Fibroblast of lung (primary cell): ENCODE measurements at regions not wholly inside any gene's neighbourhood (a gene's known extent, or its start where the extent isn't known, plus 50 kb on each side); places are given as distances from the start of the nearest gene placed in this dataset.
A peak's percentile ranks its signal among the peaks of the same experiment; 100 is the strongest.

Experiments used
- DNase-seq, 2 donors: peaks; one replicate each; pipeline versions ENCODE4 v3.0.0 to v3.0.0-alpha.2; 2010; ENCODE audit warnings: low read depth in 2 of 2
- H2AFZ ChIP-seq: 2 replicates; pipeline ENCODE4 v1.5.1; 2012; ENCODE audit warnings: low read length, control low read depth, inconsistent platforms
- H3K27ac ChIP-seq: 2 replicates; pipeline ENCODE4 v1.5.1; 2011; ENCODE audit warnings: low read length, control low read depth; ENCODE audit not compliant: insufficient read depth
- H3K27me3 ChIP-seq: 2 replicates; pipeline ENCODE4 v1.5.1; 2011; ENCODE audit warnings: mild to moderate bottlenecking, low read length; ENCODE audit not compliant: control insufficient read depth, insufficient read depth
- H3K36me3 ChIP-seq: 2 replicates; pipeline ENCODE4 v1.5.1; 2011; ENCODE audit warnings: low read length; ENCODE audit not compliant: control insufficient read depth, insufficient read depth
- H3K4me1 ChIP-seq: 2 replicates; pipeline ENCODE4 v1.5.1; 2011; ENCODE audit warnings: low read length; ENCODE audit not compliant: control insufficient read depth, insufficient read depth; ENCODE audit errors: extremely low read depth
- H3K4me2 ChIP-seq: 2 replicates; pipeline ENCODE4 v1.5.1; 2011; ENCODE audit warnings: low read length, control low read depth; ENCODE audit not compliant: insufficient read depth; ENCODE audit errors: extremely low read depth
- H3K4me3 ChIP-seq, 4 experiments: fragments of 200-600 bp in 1 of 4; sonication (generic) in 1 of 4; replicated peaks in 1 of 4; 2 replicates each; pipeline ENCODE4 v1.5.1; 2011 to 2016; ENCODE audit warnings: low read length in 4 of 4, low read depth in 3 of 4, mild to moderate bottlenecking in 3 of 4, control low read depth in 2 of 4, inconsistent platforms in 1 of 4, mixed read lengths in 1 of 4; ENCODE audit not compliant: insufficient read depth in 1 of 4; ENCODE audit errors: control extremely low read depth in 1 of 4
- H3K79me2 ChIP-seq: 2 replicates; pipeline ENCODE4 v1.5.1; 2012; ENCODE audit warnings: mild to moderate bottlenecking, low read length, inconsistent platforms; ENCODE audit not compliant: control insufficient read depth, insufficient read depth
- H3K9ac ChIP-seq: 2 replicates; pipeline ENCODE4 v1.5.1; 2011; ENCODE audit warnings: mild to moderate bottlenecking, low read length, control low read depth; ENCODE audit not compliant: insufficient read depth
- H3K9me3 ChIP-seq: 2 replicates; pipeline ENCODE4 v1.5.1; 2012; ENCODE audit warnings: low read depth, low read length; ENCODE audit not compliant: control insufficient read depth, insufficient read depth
- H4K20me1 ChIP-seq: 2 replicates; pipeline ENCODE4 v1.5.1; 2011; ENCODE audit warnings: low read length; ENCODE audit not compliant: control insufficient read depth, insufficient read depth; ENCODE audit errors: extremely low read depth
- EZH2 ChIP-seq: IDR thresholded peaks from 2 replicates; pipeline ENCODE4 v1.5.1; 2012; ENCODE audit warnings: low read length, control low read depth, mild to moderate bottlenecking; ENCODE audit errors: missing control alignments
- TF ChIP-seq, protein P1 (sequence below), 2 donors: IDR thresholded peaks in 1 of 2; conservative IDR thresholded peaks in 1 of 2; 1 replicate in 1 of 2; 2 replicates in 1 of 2; pipeline ENCODE4 v1.5.1; 2011 to 2012; ENCODE audit warnings: low read length in 2 of 2, control low read depth in 1 of 2, inconsistent platforms in 1 of 2, low read depth in 1 of 2, mild to moderate bottlenecking in 1 of 2

DNA sequence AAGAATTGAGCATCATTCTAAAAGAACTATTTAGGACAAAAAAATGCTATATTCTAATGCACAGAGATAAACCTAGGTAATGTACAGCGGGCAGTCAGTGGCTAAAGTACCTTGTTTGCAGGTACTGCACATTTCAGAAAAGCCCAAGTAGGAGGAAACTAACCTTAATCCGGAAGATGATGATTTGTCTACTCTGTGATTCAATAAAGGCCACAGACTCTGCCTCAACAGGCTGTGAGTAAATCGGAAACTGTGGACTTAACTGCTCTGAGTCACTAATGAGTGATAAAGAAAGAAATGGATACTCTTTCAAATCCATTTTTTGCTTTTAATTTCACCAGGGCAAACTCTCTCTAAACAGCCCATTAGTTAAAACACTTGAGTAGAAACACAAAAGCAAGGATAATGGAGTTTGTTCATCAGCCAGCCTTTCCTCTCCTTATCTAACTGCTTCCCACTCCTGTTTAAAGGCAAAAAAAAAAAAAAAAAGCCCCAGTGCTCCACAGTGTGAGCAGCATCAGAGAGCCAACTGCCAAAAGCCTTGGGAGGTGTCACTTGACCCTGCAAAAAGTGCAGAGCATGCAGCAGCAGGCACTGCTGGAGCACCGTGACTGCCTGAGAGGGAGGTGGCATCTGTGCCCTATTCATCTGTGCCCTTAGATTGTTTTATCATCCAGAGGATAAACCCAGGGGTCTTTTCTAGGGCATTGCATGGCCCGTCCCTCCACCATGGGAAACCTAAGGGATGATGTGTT, 187.7 kb downstream of the SATB1 start:
- no peak for TF ChIP-seq EZH2
- TF ChIP-seq, protein P1, sequence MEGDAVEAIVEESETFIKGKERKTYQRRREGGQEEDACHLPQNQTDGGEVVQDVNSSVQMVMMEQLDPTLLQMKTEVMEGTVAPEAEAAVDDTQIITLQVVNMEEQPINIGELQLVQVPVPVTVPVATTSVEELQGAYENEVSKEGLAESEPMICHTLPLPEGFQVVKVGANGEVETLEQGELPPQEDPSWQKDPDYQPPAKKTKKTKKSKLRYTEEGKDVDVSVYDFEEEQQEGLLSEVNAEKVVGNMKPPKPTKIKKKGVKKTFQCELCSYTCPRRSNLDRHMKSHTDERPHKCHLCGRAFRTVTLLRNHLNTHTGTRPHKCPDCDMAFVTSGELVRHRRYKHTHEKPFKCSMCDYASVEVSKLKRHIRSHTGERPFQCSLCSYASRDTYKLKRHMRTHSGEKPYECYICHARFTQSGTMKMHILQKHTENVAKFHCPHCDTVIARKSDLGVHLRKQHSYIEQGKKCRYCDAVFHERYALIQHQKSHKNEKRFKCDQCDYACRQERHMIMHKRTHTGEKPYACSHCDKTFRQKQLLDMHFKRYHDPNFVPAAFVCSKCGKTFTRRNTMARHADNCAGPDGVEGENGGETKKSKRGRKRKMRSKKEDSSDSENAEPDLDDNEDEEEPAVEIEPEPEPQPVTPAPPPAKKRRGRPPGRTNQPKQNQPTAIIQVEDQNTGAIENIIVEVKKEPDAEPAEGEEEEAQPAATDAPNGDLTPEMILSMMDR (conservative IDR thresholded peaks at IDR 0.05 in 1 of 2, IDR thresholded peaks at IDR 0.05 in 1 of 2; ENCODE audit: low read depth in 1 of 2, low read length in 2 of 2) = no peak
- Histone ChIP-seq H3K4me3 (no peak overlapping the region), H4K20me1 (no peaks in the 10 kb centered on the region), H3K27me3 (no peaks in the 10 kb centered on the region), H2AFZ (no peak overlapping the region), H3K9me3 (no peaks in the 10 kb centered on the region), H3K27ac (no peak overlapping the region), H3K4me1 (no peaks in the 10 kb centered on the region), H3K9ac (no peak overlapping the region), H3K4me2 (no peak overlapping the region), H3K36me3 (no peaks in the 10 kb centered on the region), H3K79me2 (no peaks in the 10 kb centered on the region)
- peak; percentile 17 to 85 for DNase-seq

DNA sequence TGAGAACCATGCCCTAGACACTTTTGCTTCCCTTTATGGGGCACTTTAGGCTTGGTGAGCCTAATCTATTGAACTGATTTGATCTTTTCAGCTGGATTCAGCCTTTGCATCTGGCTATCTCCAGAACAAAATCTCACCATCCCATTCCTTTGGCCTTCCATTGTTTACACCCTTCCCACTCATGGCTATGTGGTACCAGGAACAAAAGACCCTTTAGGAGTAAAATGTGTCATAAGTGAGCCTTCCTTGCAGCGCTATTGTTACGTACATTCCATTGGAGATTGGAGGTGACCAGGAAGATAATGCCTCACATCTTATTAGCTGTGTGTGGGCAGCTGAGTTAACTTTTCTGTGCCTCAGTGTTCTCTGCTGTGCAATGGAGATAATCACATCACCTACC, 188.4 kb downstream of the SATB1 start:
- Histone ChIP-seq H3K27me3 (no peaks in the 10 kb centered on the region), H3K9me3 (no peaks in the 10 kb centered on the region), H3K9ac (no peak overlapping the region), H3K4me2 (no peak overlapping the region), H2AFZ (no peak overlapping the region), H3K36me3 (no peaks in the 10 kb centered on the region), H3K4me3 (no peak overlapping the region), H3K4me1 (no peaks in the 10 kb centered on the region), H3K27ac (no peak overlapping the region), H4K20me1 (no peaks in the 10 kb centered on the region), H3K79me2 (no peaks in the 10 kb centered on the region)
- no peak for DNase-seq
- TF ChIP-seq, protein P1 (conservative IDR thresholded peaks at IDR 0.05 in 1 of 2, IDR thresholded peaks at IDR 0.05 in 1 of 2; ENCODE audit: low read depth in 1 of 2, low read length in 2 of 2) = no peak
- TF ChIP-seq EZH2 = no peak

DNA sequence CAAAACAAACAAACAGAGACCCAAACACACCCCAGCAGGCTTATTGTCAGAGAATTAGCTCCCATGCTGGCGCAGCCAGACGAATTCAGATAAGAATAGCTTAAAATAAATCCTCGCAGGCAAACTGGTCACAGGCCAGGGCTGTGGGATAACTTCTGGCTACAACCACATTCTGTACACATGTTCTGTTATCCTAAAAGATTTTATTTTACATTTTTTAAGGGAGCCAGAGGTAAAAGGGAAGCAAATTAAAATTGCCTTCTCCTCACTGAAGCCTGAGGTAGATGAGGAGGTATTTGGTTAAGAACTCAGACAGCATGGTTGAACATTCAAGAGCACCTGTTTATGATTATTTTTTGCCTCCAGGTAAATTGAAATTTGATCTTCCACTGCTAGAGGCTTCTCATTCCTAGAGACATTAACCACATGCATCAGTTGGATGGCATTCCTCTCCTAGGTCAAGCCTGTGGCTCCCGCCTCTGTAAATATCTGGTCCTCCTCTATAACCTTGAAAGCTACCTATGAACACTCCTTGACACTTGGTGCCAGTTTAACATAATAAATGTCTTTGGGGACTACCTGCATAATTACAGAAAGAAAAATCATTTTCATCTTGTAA, 190.3 kb downstream of the SATB1 start:
- peak in 1 of 2 donors; percentile 48 for DNase-seq
- Histone ChIP-seq H3K27me3 (no peaks in the 10 kb centered on the region), H2AFZ (no peak overlapping the region), H3K79me2 (no peaks in the 10 kb centered on the region), H3K4me1 (no peaks in the 10 kb centered on the region), H4K20me1 (no peaks in the 10 kb centered on the region), H3K4me3 (no peak overlapping the region), H3K9me3 (no peaks in the 10 kb centered on the region), H3K27ac (no peak overlapping the region), H3K9ac (no peak overlapping the region), H3K4me2 (no peak overlapping the region), H3K36me3 (no peaks in the 10 kb centered on the region)
- TF ChIP-seq EZH2 = no peak
- TF ChIP-seq, protein P1 (conservative IDR thresholded peaks at IDR 0.05 in 1 of 2, IDR thresholded peaks at IDR 0.05 in 1 of 2; ENCODE audit: low read depth in 1 of 2, low read length in 2 of 2) = no peak
